WTC11 (cell line): ENCODE measurements at regions not wholly inside any gene's neighbourhood (a gene's known extent, or its start where the extent isn't known, plus 50 kb on each side); places are given as distances from the start of the nearest gene placed in this dataset.
A peak's percentile ranks its signal among the peaks of the same experiment; 100 is the strongest.

Source experiments
- ATAC-seq: fragments of 200-7000 bp; cut with Tn5 transposase; 2 replicates; pipeline ENCODE4 v1.10.0; 2021; ENCODE audit warnings: mild to moderate bottlenecking, moderate library complexity
- CTCF ChIA-PET: fragments of 300-600 bp; sonication (Branson Sonifier 250); formaldehyde crosslinking; loops from one replicate; lab custom pipeline; 2021; ENCODE audit warnings: antibody characterized with exemption; lab: Charles Lee
- POLR2A ChIA-PET: fragments of 350-600 bp; sonication (Branson Sonifier 250); formaldehyde crosslinking; loops from one replicate; lab custom pipeline; 2021; ENCODE audit warnings: antibody characterized with exemption; lab: Charles Lee
- DNase-seq: peaks from one replicate; pipeline ENCODE4 v3.0.0; 2021; ENCODE audit warnings: low spot score
- H3K27ac Mint-ChIP-seq: 2 replicates; pipeline ENCODE4 v1.8.0; 2021; ENCODE audit warnings: mixed read lengths
- H3K27me3 Mint-ChIP-seq: 2 replicates; pipeline ENCODE4 v1.8.0; 2021; ENCODE audit warnings: low read depth, mild to moderate bottlenecking, moderate library complexity, mixed read lengths
- H3K36me3 Mint-ChIP-seq: 2 replicates; pipeline ENCODE4 v1.8.0; 2021; ENCODE audit warnings: mixed read lengths
- H3K4me1 Mint-ChIP-seq: 2 replicates; pipeline ENCODE4 v1.8.0; 2022; ENCODE audit warnings: mixed read lengths
- H3K4me3 Mint-ChIP-seq: 2 replicates; pipeline ENCODE4 v1.8.0; 2021; ENCODE audit warnings: mild to moderate bottlenecking, moderate library complexity, mixed read lengths
- H3K9me3 Mint-ChIP-seq: 2 replicates; pipeline ENCODE4 v1.8.0; 2021; ENCODE audit warnings: mixed read lengths
- ATF3 ChIP-seq: sonication (generic); formaldehyde crosslinking; conservative IDR thresholded peaks from 2 replicates; pipeline ENCODE4 v1.8.1; 2022; ENCODE audit warnings: mild to moderate bottlenecking, missing genetic modification reagents
- CREB1 ChIP-seq: sonication (generic); formaldehyde crosslinking; IDR thresholded peaks from 2 replicates; pipeline ENCODE4 v1.8.0; 2023; ENCODE audit warnings: mild to moderate bottlenecking, missing genetic modification reagents
- CREM ChIP-seq: sonication (generic); formaldehyde crosslinking; IDR thresholded peaks from 2 replicates; pipeline ENCODE4 v1.8.1; 2022; ENCODE audit warnings: mild to moderate bottlenecking, missing genetic modification reagents, moderate library complexity
- E2F4 ChIP-seq: sonication (generic); formaldehyde crosslinking; IDR thresholded peaks from 2 replicates; pipeline ENCODE4 v1.8.1; 2022; ENCODE audit warnings: low read depth, mild to moderate bottlenecking, moderate library complexity, missing genetic modification reagents, borderline replicate concordance
- ESRRA ChIP-seq: sonication (generic); formaldehyde crosslinking; IDR thresholded peaks from 2 replicates; pipeline ENCODE4 v1.8.1; 2022; ENCODE audit warnings: mild to moderate bottlenecking, missing genetic modification reagents, borderline replicate concordance
- GRHL2 ChIP-seq: fragments of 250-450 bp; sonication (Bioruptor Pico); IDR thresholded peaks from 2 replicates; pipeline ENCODE4 v1.8.0; 2022; ENCODE audit warnings: mild to moderate bottlenecking, moderate library complexity; ENCODE audit not compliant: insufficient replicate concordance, severe bottlenecking
- HMGA2 ChIP-seq: fragments of 250-450 bp; sonication (Bioruptor Pico); IDR thresholded peaks from 2 replicates; pipeline ENCODE4 v1.4.0; 2021; ENCODE audit warnings: mild to moderate bottlenecking, moderate library complexity
- HMGXB4 ChIP-seq: sonication (generic); formaldehyde crosslinking; IDR thresholded peaks from 2 replicates; pipeline ENCODE4 v1.8.1; 2023; ENCODE audit warnings: mild to moderate bottlenecking, moderate library complexity, missing genetic modification reagents
- IRF1 ChIP-seq: sonication (generic); formaldehyde crosslinking; IDR thresholded peaks from 2 replicates; pipeline ENCODE4 v1.8.0; 2023; ENCODE audit warnings: missing genetic modification reagents
- NFYB ChIP-seq: sonication (generic); formaldehyde crosslinking; conservative IDR thresholded peaks from 2 replicates; pipeline ENCODE4 v1.8.0; 2022; ENCODE audit warnings: low read depth, missing genetic modification reagents
- NR2C2 ChIP-seq: sonication (generic); formaldehyde crosslinking; IDR thresholded peaks from 2 replicates; pipeline ENCODE4 v1.8.0; 2022; ENCODE audit warnings: mild to moderate bottlenecking, missing genetic modification reagents
- RORB ChIP-seq: fragments of 250-450 bp; sonication (Bioruptor Pico); IDR thresholded peaks from 2 replicates; pipeline ENCODE4 v1.9.0; 2021; ENCODE audit warnings: mild to moderate bottlenecking
- SP1 ChIP-seq: sonication (generic); formaldehyde crosslinking; conservative IDR thresholded peaks from 2 replicates; pipeline ENCODE4 v1.8.1; 2022; ENCODE audit warnings: missing genetic modification reagents
- TEAD1 ChIP-seq: sonication (generic); formaldehyde crosslinking; IDR thresholded peaks from 2 replicates; pipeline ENCODE4 v1.8.0; 2022; ENCODE audit warnings: mild to moderate bottlenecking, missing genetic modification reagents
- USF2 ChIP-seq: sonication (generic); formaldehyde crosslinking; IDR thresholded peaks from 2 replicates; pipeline ENCODE4 v1.8.1; 2023; ENCODE audit warnings: mild to moderate bottlenecking, missing genetic modification reagents, moderate library complexity
- ZBTB43 ChIP-seq: sonication (generic); formaldehyde crosslinking; IDR thresholded peaks from 2 replicates; pipeline ENCODE4 v1.8.1; 2023; ENCODE audit warnings: mild to moderate bottlenecking, missing genetic modification reagents
- TF ChIP-seq, protein P1 (sequence below): sonication (generic); formaldehyde crosslinking; IDR thresholded peaks from 2 replicates; pipeline ENCODE4 v1.8.0; 2022; ENCODE audit warnings: mild to moderate bottlenecking, missing genetic modification reagents

DNA sequence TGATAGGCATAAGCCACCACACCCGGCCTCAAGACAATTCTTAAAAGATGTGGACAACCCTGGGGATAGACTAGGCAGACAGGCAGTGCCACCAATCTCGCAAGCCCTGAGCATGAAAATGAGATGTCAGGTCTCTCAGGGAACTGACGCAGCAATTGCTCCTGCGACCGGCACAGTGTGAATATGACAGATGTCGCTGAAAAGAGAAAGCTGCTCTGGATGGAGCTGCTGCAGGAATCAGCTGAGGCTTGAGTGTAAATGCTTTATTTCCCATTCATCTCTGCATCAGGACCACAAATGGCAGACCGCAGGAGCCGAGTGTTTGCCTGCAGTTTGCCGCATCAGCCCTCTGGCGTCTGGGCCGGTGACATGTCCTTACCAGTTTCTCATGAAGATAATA is 68.4 kb downstream of the TFAP2C start (continued):
- no peak for TF ChIP-seq GRHL2 (CRISPR knock-in tag)

GRCh38 chr20:56698297-56698696 is 69.2 kb downstream of the TFAP2C start:
- peaks cover 11% of the 10 kb centered on the region for H3K4me1 Mint-ChIP-seq
- no peaks in the 10 kb centered on the region for H3K9me3 Mint-ChIP-seq
- DNase-seq: no peak
- H3K4me3 Mint-ChIP-seq: no peak overlapping the region
- H3K27me3 Mint-ChIP-seq: peaks cover 3% of the 10 kb centered on the region; the same call in 1 of the 2 replicates
- no peak for TF ChIP-seq HMGA2 (CRISPR knock-in tag)
- TF ChIP-seq SP1 (CRISPR knock-in tag): no peak
- TF ChIP-seq CREB1: no peak
- no peak for TF ChIP-seq ZBTB43 (CRISPR knock-in tag)
- TF ChIP-seq ATF3 (CRISPR knock-in tag): no peak
- TF ChIP-seq GRHL2 (CRISPR knock-in tag): no peak
- no peak for TF ChIP-seq NFYB (CRISPR knock-in tag)
- TF ChIP-seq E2F4 (CRISPR knock-in tag): no peak
- no peak for TF ChIP-seq NR2C2 (CRISPR knock-in tag)
- no peak for TF ChIP-seq HMGXB4 (CRISPR knock-in tag)
- ChIA-PET POLR2A (no interaction called here), CTCF (interaction anchor here (1.0 to 1.1 kb wide), 2 partner anchors 123 to 146 kb away, joined by 3 read pairs; no protein-coding TSS in a partner anchor)
- H3K36me3 Mint-ChIP-seq: no peaks in the 10 kb centered on the region
- no peak overlapping the region for H3K27ac Mint-ChIP-seq
- no peak for ATAC-seq

GRCh38 chr20:56698749-56699148 is 69.6 kb downstream of the TFAP2C start:
- Mint-ChIP-seq H3K27ac (no peak overlapping the region), H3K4me1 (peaks cover 11% of the 10 kb centered on the region), H3K36me3 (no peaks in the 10 kb centered on the region), H3K4me3 (no peak overlapping the region), H3K27me3 (peaks cover 3% of the 10 kb centered on the region; the same call in 1 of the 2 replicates), H3K9me3 (no peaks in the 10 kb centered on the region)
- no peak for DNase-seq
- TF ChIP-seq ESRRA (no peak), IRF1 (CRISPR knock-in tag) (no peak), TEAD1 (CRISPR knock-in tag) (no peak), NFYB (CRISPR knock-in tag) (peak; percentile 58), RORB (CRISPR knock-in tag) (no peak), CREM (CRISPR knock-in tag) (no peak), USF2 (CRISPR knock-in tag) (peak; percentile 76)
- TF ChIP-seq, protein P1, sequence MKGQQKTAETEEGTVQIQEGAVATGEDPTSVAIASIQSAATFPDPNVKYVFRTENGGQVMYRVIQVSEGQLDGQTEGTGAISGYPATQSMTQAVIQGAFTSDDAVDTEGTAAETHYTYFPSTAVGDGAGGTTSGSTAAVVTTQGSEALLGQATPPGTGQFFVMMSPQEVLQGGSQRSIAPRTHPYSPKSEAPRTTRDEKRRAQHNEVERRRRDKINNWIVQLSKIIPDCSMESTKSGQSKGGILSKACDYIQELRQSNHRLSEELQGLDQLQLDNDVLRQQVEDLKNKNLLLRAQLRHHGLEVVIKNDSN (CRISPR knock-in tag): peak; percentile 38; the same call in 1 of the 2 replicates
- POLR2A ChIA-PET: no interaction called here
- no peak; the same call in 1 of the 2 replicates for ATAC-seq
- CTCF ChIA-PET: interaction anchor here (1.0 to 1.1 kb wide), 2 partner anchors 122 to 145 kb away, joined by 3 read pairs; no protein-coding TSS in a partner anchor
